KMS-11 (cell line): ENCODE measurements at regions not wholly inside any gene's neighbourhood (a gene's known extent, or its start where the extent isn't known, plus 50 kb on each side); places are given as distances from the start of the nearest gene placed in this dataset.

Experiments
- H2AFZ ChIP-seq: fragments of 200-600 bp; sonication (generic); 2 replicates; pipeline ENCODE4 v1.6.1; 2016; ENCODE audit warnings: antibody characterized with exemption, mixed run types, low read depth
- H3K27ac ChIP-seq: fragments of 200-600 bp; sonication (generic); 2 replicates; pipeline ENCODE4 v1.6.1; 2016; ENCODE audit warnings: mild to moderate bottlenecking, mixed run types
- H3K27me3 ChIP-seq: fragments of 200-600 bp; sonication (generic); 2 replicates; pipeline ENCODE4 v1.6.1; 2017; ENCODE audit warnings: mild to moderate bottlenecking, low read depth, mixed run types, moderate library complexity; ENCODE audit not compliant: insufficient read depth
- H3K36me3 ChIP-seq: fragments of 200-600 bp; sonication (generic); 2 replicates; pipeline ENCODE4 v1.6.1; 2017; ENCODE audit warnings: mild to moderate bottlenecking, mixed run types; ENCODE audit not compliant: insufficient read depth
- H3K4me1 ChIP-seq: fragments of 200-600 bp; sonication (generic); 2 replicates; pipeline ENCODE4 v1.6.1; 2016; ENCODE audit warnings: mild to moderate bottlenecking, low read depth, mixed run types; ENCODE audit not compliant: poor library complexity, severe bottlenecking
- H3K4me2 ChIP-seq: fragments of 200-600 bp; sonication (generic); 2 replicates; pipeline ENCODE4 v1.7.0; 2016; ENCODE audit warnings: mild to moderate bottlenecking, mixed run types
- H3K4me3 ChIP-seq: fragments of 200-600 bp; sonication (generic); IDR thresholded peaks from 2 replicates; pipeline ENCODE4 v1.6.1; 2017; ENCODE audit warnings: low read depth, low read length, mixed read lengths; ENCODE audit not compliant: insufficient read depth
- H3K79me2 ChIP-seq: fragments of 200-600 bp; sonication (generic); 2 replicates; pipeline ENCODE4 v1.6.1; 2016; ENCODE audit warnings: low read depth, mixed run types; ENCODE audit not compliant: insufficient read depth
- H3K9ac ChIP-seq: fragments of 200-600 bp; sonication (generic); 2 replicates; pipeline ENCODE4 v1.6.1; 2016; ENCODE audit warnings: mild to moderate bottlenecking, mixed run types
- H4K20me1 ChIP-seq: fragments of 200-600 bp; sonication (generic); 2 replicates; pipeline ENCODE4 v1.6.1; 2016; ENCODE audit warnings: mild to moderate bottlenecking, mixed run types; ENCODE audit not compliant: insufficient read depth
- TF ChIP-seq, protein P1 (sequence below): fragments of 200-600 bp; sonication (generic); conservative IDR thresholded peaks from 2 replicates; pipeline ENCODE4 v1.6.1; 2017; ENCODE audit warnings: low read depth, mild to moderate bottlenecking, antibody characterized with exemption, low read length, moderate library complexity, mixed read lengths

DNA sequence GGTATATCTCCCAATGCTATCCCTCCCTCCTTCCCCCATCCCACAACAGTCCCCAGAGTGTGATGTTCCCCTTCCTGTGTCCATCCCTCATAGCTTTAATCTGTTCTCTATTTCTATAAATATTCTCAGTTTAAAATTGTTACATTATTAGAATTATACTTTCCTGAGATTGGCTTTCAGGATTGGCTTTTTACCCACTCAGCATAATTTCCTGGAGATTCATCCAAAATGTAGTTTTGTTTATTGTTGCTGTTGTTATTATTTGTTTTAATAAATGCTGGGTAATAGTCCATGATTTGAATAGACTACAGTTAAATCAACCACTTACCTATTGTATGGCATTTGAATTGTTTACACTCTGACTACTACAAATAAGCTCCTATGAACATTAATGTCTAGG lies 936.4 kb downstream of the FAT4 start:
- no peak overlapping the region for H3K27ac ChIP-seq
- no peak overlapping the region for H2AFZ ChIP-seq
- no peak overlapping the region for H3K4me3 ChIP-seq
- H3K79me2 ChIP-seq: no peaks in the 10 kb centered on the region
- no peak overlapping the region for H3K4me2 ChIP-seq
- H4K20me1 ChIP-seq: no peaks in the 10 kb centered on the region
- no peaks in the 10 kb centered on the region for H3K4me1 ChIP-seq
- no peaks in the 10 kb centered on the region for H3K36me3 ChIP-seq
- H3K9ac ChIP-seq: no peak overlapping the region
- TF ChIP-seq, protein P1, sequence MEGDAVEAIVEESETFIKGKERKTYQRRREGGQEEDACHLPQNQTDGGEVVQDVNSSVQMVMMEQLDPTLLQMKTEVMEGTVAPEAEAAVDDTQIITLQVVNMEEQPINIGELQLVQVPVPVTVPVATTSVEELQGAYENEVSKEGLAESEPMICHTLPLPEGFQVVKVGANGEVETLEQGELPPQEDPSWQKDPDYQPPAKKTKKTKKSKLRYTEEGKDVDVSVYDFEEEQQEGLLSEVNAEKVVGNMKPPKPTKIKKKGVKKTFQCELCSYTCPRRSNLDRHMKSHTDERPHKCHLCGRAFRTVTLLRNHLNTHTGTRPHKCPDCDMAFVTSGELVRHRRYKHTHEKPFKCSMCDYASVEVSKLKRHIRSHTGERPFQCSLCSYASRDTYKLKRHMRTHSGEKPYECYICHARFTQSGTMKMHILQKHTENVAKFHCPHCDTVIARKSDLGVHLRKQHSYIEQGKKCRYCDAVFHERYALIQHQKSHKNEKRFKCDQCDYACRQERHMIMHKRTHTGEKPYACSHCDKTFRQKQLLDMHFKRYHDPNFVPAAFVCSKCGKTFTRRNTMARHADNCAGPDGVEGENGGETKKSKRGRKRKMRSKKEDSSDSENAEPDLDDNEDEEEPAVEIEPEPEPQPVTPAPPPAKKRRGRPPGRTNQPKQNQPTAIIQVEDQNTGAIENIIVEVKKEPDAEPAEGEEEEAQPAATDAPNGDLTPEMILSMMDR: no peak
- no peaks in the 10 kb centered on the region for H3K27me3 ChIP-seq

DNA sequence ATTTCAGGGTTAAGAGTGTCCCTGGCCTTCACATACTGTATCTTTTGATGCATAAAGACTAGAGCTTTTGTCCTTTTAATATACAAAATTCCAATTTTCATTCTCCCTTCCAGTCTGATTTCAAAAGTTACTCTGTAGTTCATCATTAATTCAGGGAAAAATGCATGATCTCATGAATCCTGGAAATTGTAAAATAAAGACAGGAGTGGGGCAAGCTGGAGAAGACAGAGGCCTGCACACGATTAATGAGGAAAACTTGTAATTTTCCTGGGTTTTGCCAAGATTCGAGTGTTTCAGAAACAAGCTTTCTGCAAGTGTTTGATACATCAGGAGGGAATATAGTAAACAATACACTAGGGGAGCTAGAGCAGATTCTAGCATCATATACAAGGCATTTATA lies 947.9 kb downstream of the FAT4 start:
- H3K79me2 ChIP-seq: no peaks in the 10 kb centered on the region
- no peaks in the 10 kb centered on the region for H4K20me1 ChIP-seq
- no peak overlapping the region for H3K4me2 ChIP-seq
- H3K27me3 ChIP-seq: no peaks in the 10 kb centered on the region
- TF ChIP-seq, protein P1: no peak
- no peak overlapping the region for H2AFZ ChIP-seq
- no peak overlapping the region for H3K4me3 ChIP-seq
- no peak overlapping the region for H3K9ac ChIP-seq
- H3K4me1 ChIP-seq: no peaks in the 10 kb centered on the region
- no peaks in the 10 kb centered on the region for H3K36me3 ChIP-seq
- H3K27ac ChIP-seq: no peak overlapping the region

DNA sequence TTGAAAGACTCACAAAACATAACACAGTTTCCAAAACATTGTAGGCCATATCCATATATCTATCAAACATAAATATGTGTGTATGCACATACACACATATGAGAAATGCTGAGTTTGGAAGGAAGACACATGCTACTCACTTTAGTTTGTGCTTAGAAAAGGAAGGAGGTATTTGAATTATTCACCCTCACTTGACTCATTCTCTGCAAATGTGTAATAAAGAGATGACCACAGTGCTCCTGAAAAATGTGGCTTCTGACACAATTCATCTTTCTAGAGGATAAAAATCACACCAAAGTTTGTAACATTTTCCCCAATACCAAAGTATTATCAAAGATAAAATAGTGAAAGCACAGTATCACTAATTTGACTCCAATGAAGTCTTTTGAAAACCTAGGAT lies 950.1 kb downstream of the FAT4 start:
- TF ChIP-seq, protein P1: no peak
- H3K4me3 ChIP-seq: no peak overlapping the region

DNA sequence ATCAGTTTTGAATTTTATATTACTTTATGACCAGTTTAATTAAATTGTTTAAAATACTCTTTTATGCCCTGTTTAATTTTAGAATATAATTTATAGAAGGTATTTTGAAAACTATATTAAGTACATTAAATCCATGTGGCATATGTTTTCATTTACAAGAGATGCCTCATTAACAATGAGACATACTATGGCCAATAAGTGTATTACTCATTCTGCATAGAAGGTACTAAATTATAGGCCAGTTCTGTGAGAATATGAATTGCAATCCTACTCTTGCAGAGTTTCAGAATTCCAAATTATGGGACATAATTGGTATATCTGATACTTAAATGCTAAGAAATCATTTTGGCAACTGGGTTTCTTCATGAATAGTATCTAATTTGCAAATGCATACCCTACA lies 951.1 kb downstream of the FAT4 start:
- Histone ChIP-seq H3K36me3 (no peaks in the 10 kb centered on the region), H3K4me2 (no peak overlapping the region), H3K4me3 (no peak overlapping the region), H3K27ac (no peak overlapping the region), H3K4me1 (no peaks in the 10 kb centered on the region), H3K27me3 (no peaks in the 10 kb centered on the region), H4K20me1 (no peaks in the 10 kb centered on the region), H2AFZ (no peak overlapping the region), H3K9ac (no peak overlapping the region), H3K79me2 (no peaks in the 10 kb centered on the region)
- TF ChIP-seq, protein P1: no peak

More for the DNA sequence above, 950.1 kb downstream of the FAT4 start:
- Histone ChIP-seq H3K27ac (no peak overlapping the region), H3K36me3 (no peaks in the 10 kb centered on the region), H3K9ac (no peak overlapping the region), H3K79me2 (no peaks in the 10 kb centered on the region), H3K4me1 (no peaks in the 10 kb centered on the region), H3K27me3 (no peaks in the 10 kb centered on the region), H2AFZ (no peak overlapping the region), H4K20me1 (no peaks in the 10 kb centered on the region), H3K4me2 (no peak overlapping the region)

- H3K27me3 ChIP-seq: no peaks in the 10 kb centered on the region
Observed at GRCh38 chr4:126267689-126268088, 952.9 kb downstream of the FAT4 start.

More at GRCh38 chr4:126267689-126268088, 952.9 kb downstream of the FAT4 start:
- no peaks in the 10 kb centered on the region for H3K79me2 ChIP-seq
- H3K4me3 ChIP-seq: no peak overlapping the region
- H3K4me2 ChIP-seq: no peak overlapping the region
- H3K4me1 ChIP-seq: no peaks in the 10 kb centered on the region
- no peaks in the 10 kb centered on the region for H4K20me1 ChIP-seq
- no peaks in the 10 kb centered on the region for H3K36me3 ChIP-seq
- H3K9ac ChIP-seq: no peak overlapping the region
- H3K27ac ChIP-seq: no peak overlapping the region
- TF ChIP-seq, protein P1: no peak
- H2AFZ ChIP-seq: no peak overlapping the region
